Body of pancreas (tissue), 4 donors: ENCODE measurements at regions not wholly inside any gene's neighbourhood (a gene's known extent, or its start where the extent isn't known, plus 50 kb on each side); places are given as distances from the start of the nearest gene placed in this dataset.
"Not testable (repeated sequence)": the region's sequence is repeated elsewhere in the genome, so short reads cannot be mapped to it uniquely, and the experiment has no call there.

Experiments used
- ATAC-seq: fragments of 150-250 bp; one replicate; pipeline ENCODE4 v1.9.1; 2016
- DNase-seq, 4 donors: peaks; one replicate each; pipeline ENCODE4 v3.0.0-alpha.2; 2019
- H3K27ac ChIP-seq, 4 donors: fragments of 200-600 bp; sonication (generic); 1 replicate in 3 of 4; 2 replicates in 1 of 4; pipeline versions ENCODE4 v1.5.1 to v1.6.1; 2016 to 2019; ENCODE audit warnings: mild to moderate bottlenecking in 1 of 4, mixed read lengths in 1 of 4, moderate library complexity in 1 of 4
- H3K27me3 ChIP-seq, 2 donors: fragments of 200-600 bp; sonication (generic); one replicate each; pipeline ENCODE4 v1.6.0; 2016; ENCODE audit warnings: mild to moderate bottlenecking in 1 of 2
- H3K36me3 ChIP-seq, 2 donors: fragments of 200-600 bp; sonication (generic); replicated peaks in 1 of 2; 2 replicates each; pipeline ENCODE4 v1.5.1; 2016; ENCODE audit warnings: low read depth in 2 of 2; ENCODE audit not compliant: insufficient read depth in 1 of 2
- H3K4me1 ChIP-seq: fragments of 200-600 bp; sonication (generic); one replicate; pipeline ENCODE4 v1.6.0; 2016
- H3K4me3 ChIP-seq, 2 donors: fragments of 200-600 bp; sonication (generic); 1 replicate in 1 of 2; 2 replicates in 1 of 2; pipeline ENCODE4 v1.5.1; 2016 to 2019
- H3K9me3 ChIP-seq, 3 donors: fragments of 200-600 bp; sonication (generic); 1 replicate in 2 of 3; 2 replicates in 1 of 3; pipeline ENCODE4 v1.5.1; 2016
- POLR2A ChIP-seq, 3 donors: fragments of 450-650 bp; IDR thresholded peaks; one replicate each; pipeline ENCODE4 v1.6.1; 2016; ENCODE audit warnings: antibody characterized with exemption in 3 of 3, mild to moderate bottlenecking in 2 of 3
- WGBS, 2 donors: methylation state at CpG; one replicate each; pipeline ENCODE4 v1.1.5; 2017; 5-methylcytosine and 5-hydroxymethylcytosine counted together
- intact Hi-C: fragments of 100-400 bp; cut with DNase I; formaldehyde crosslinking; loops from one replicate; pipeline ENCODE4 v1.15.1; 2023
- TF ChIP-seq, protein P1 (sequence below), 7 experiments: fragments of 450-650 bp in 4 of 7; fragments of 200-600 bp in 3 of 7; sonication (generic) in 3 of 7; IDR thresholded peaks; one replicate each; pipeline ENCODE4 v1.5.1; 2016 to 2019; ENCODE audit warnings: antibody characterized with exemption in 7 of 7

- no peak for DNase-seq
- no peak for TF ChIP-seq POLR2A (IDR thresholded peaks at IDR 0.05)
- TF ChIP-seq, protein P1, sequence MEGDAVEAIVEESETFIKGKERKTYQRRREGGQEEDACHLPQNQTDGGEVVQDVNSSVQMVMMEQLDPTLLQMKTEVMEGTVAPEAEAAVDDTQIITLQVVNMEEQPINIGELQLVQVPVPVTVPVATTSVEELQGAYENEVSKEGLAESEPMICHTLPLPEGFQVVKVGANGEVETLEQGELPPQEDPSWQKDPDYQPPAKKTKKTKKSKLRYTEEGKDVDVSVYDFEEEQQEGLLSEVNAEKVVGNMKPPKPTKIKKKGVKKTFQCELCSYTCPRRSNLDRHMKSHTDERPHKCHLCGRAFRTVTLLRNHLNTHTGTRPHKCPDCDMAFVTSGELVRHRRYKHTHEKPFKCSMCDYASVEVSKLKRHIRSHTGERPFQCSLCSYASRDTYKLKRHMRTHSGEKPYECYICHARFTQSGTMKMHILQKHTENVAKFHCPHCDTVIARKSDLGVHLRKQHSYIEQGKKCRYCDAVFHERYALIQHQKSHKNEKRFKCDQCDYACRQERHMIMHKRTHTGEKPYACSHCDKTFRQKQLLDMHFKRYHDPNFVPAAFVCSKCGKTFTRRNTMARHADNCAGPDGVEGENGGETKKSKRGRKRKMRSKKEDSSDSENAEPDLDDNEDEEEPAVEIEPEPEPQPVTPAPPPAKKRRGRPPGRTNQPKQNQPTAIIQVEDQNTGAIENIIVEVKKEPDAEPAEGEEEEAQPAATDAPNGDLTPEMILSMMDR (IDR thresholded peaks at IDR 0.05), result no peak
- Histone ChIP-seq H3K4me3 (no peak overlapping the region), H3K36me3 (no peaks in the 10 kb centered on the region), H3K4me1 (no peaks in the 10 kb centered on the region), H3K27me3 (no peaks in the 10 kb centered on the region), H3K27ac (no peak overlapping the region), H3K9me3 (no peaks in the 10 kb centered on the region)
- WGBS, 2 donors, result 59 to 60% methylated on average over 3 of the region's 3 CpGs
- ATAC-seq, result no peak
- intact Hi-C loops, result no loop called here
Measured at GRCh38 chr12:105510526-105510925, 180.0 kb downstream of the C12orf75 start.

DNA sequence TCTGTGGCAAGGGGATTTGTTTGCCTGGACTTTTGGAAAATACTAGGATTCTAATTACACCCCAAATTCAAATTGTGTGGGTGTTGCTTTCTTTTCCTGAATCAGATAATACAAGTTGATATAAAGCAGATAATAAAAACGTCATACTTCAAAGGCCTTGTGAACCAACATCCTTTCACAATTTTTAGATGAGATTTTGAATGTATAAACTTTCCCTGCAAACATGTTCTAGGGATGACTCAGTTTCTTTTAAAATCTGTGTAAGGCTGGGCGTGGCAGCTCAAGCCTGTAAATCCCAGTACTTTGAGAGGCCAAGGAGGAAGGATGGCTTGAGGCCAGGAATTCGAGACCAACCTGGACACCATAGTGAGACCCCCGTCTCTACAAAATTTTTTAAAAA, 182.4 kb downstream of the C12orf75 start:
- H3K9me3 ChIP-seq, result not testable (repeated sequence)

GRCh38 chr12:105522166-105522825, 191.8 kb downstream of the C12orf75 start:
- H3K36me3 ChIP-seq, result no peaks in the 10 kb centered on the region
- DNase-seq (no peak), ATAC-seq (no peak)
- no peaks in the 10 kb centered on the region for H3K4me1 ChIP-seq
- no peak overlapping the region for H3K4me3 ChIP-seq
- whole genome bisulfite sequencing, 2 donors, result 47 to 56% methylated on average over 4 of the region's 4 CpGs
- no peak for TF ChIP-seq POLR2A (IDR thresholded peaks at IDR 0.05)
- TF ChIP-seq, protein P1 (IDR thresholded peaks at IDR 0.05), result no peak
- intact Hi-C loops, result no loop called here
- no peaks in the 10 kb centered on the region for H3K27me3 ChIP-seq
- H3K27ac ChIP-seq, result no peak overlapping the region
- no peaks in the 10 kb centered on the region for H3K9me3 ChIP-seq

More for the DNA sequence above, 182.4 kb downstream of the C12orf75 start:
- ATAC-seq, H3K4me1 ChIP-seq, H3K4me3 ChIP-seq, intact Hi-C loops, H3K27ac ChIP-seq, H3K27me3 ChIP-seq, H3K36me3 ChIP-seq, DNase-seq: not testable (repeated sequence)
- WGBS, 2 donors, result 43 to 66% methylated on average over 4 of the region's 4 CpGs

DNA sequence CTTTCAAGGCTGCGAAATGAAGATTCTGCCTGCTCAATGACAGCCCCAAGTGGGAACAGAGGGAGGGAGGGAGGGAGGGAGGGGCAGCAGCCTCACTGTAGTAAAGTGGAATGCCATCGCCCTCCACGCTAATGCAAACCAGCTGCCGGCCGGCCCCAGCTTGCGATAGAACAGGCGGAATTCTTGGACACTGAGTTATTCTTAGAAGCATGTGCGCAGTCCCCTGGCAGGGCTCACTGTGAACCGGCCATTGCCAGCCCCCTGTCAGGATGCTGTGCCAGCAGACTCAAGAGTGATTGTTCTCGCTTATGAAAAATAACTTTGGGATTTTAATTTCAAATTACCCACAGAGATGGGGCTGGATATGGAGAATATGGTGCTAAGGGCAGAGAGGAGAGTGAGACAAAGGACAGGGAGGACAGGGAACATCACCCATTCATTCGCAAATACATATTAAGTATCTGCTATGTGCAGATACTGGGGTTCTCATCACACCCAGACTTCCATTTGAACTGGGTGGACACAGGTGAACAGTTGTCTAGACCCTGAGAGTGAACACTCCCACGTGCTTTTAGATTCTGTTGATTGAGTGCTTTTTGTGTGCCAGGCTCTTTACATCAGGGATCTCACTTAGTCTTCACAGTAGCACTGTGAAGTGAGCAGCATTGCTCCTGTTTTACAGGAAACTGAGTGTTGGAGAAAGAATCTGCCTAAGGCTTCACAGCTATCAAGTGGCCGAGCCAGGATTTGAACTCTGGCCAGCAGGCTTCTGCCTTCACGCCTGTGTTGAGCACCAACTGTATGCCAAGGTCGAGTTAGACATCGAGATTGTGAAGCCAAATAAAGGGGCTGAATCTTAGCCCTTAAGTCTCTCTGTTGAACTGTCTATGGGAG, 192.9 kb downstream of the C12orf75 start:
- ATAC-seq (peak; percentile 40), DNase-seq (peak; percentile 13 to 26 (median 18))
- Histone ChIP-seq H3K9me3 (no peaks in the 10 kb centered on the region), H3K4me1 (no peaks in the 10 kb centered on the region), H3K27me3 (no peaks in the 10 kb centered on the region), H3K27ac (no peak overlapping the region), H3K4me3 (no peak overlapping the region), H3K36me3 (no peaks in the 10 kb centered on the region)
- intact Hi-C loops, result no loop called here
- 24 to 39% methylated on average over 16 of the region's 16 CpGs for whole genome bisulfite sequencing, 2 donors
- TF ChIP-seq POLR2A (IDR thresholded peaks at IDR 0.05), result no peak
- TF ChIP-seq, protein P1 (IDR thresholded peaks at IDR 0.05), result no peak

GRCh38 chr12:105524961-105525360, 194.5 kb downstream of the C12orf75 start:
- no peak for TF ChIP-seq POLR2A (IDR thresholded peaks at IDR 0.05)
- TF ChIP-seq, protein P1 (IDR thresholded peaks at IDR 0.05), result no peak
- no peak for DNase-seq

More at GRCh38 chr12:105524961-105525360, 194.5 kb downstream of the C12orf75 start:
- Histone ChIP-seq H3K4me1 (no peaks in the 10 kb centered on the region), H3K9me3 (no peaks in the 10 kb centered on the region), H3K27ac (no peak overlapping the region), H3K4me3 (no peak overlapping the region), H3K36me3 (no peaks in the 10 kb centered on the region), H3K27me3 (no peaks in the 10 kb centered on the region)
- no peak for ATAC-seq
- 63 to 64% methylated on average over 2 of the region's 2 CpGs for WGBS, 2 donors
- intact Hi-C loops, result no loop called here
